NCI-H1694 (cell line): ENCODE measurements at regions not wholly inside any gene's neighbourhood (a gene's known extent, or its start where the extent isn't known, plus 50 kb on each side); places are given as distances from the start of the nearest gene placed in this dataset.

Experiments
- DNase-seq: peaks from one replicate; lab custom pipeline; 2025; lab: John Stamatoyannopoulos, UW

DNA sequence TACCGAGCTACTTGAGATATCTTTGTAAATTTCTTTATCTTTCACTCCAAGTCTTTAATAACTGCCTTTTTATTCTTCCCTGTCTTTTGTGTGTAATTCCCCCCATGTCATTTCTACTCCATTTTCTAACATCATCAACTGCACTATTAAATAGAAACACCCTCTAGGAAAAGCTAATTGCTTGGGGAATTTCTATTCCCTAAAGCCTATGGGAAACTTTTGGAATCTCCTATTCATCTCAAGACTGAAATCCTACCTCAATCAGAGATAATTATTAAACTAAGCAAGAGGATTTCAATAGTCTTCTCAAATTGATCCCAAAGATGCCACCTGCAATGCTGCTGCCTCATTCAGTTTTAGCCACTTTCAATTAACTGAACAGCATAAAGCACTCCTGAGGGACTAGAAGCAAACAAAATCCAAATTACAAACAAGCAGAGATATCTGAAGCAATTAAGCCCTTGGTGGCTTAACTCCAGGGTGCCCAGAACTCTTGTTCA, 598.7 kb downstream of the IGSF11 start:
- no peak for DNase-seq

GRCh38 chr3:118436697-118437262, 597.9 kb downstream of the IGSF11 start:
- no peak for DNase-seq

GRCh38 chr3:118445036-118445435, 589.6 kb downstream of the IGSF11 start:
- DNase-seq = no peak

GRCh38 chr3:118447339-118447738, 587.3 kb downstream of the IGSF11 start:
- DNase-seq = no peak

GRCh38 chr3:118466795-118467330, 567.8 kb downstream of the IGSF11 start:
- no peak for DNase-seq

DNA sequence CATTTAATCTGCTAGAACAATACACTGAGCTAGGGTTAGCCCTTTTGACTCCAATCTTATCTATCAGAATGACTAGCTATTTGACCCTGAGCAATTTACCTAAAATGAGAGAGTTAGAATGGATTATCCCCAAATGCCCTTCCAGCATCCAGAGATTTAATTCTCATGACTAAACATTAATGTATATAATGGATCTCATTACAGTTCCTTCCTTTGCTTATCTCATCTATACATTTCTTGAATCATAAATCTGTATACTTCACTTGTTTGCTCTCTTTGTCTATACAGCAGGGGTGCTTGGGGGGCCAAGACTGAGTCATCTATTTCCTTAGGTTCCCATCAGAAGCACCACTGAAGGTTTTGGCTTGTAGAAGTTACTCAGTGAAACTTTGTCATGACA, 565.8 kb downstream of the IGSF11 start:
- no peak for DNase-seq

DNA sequence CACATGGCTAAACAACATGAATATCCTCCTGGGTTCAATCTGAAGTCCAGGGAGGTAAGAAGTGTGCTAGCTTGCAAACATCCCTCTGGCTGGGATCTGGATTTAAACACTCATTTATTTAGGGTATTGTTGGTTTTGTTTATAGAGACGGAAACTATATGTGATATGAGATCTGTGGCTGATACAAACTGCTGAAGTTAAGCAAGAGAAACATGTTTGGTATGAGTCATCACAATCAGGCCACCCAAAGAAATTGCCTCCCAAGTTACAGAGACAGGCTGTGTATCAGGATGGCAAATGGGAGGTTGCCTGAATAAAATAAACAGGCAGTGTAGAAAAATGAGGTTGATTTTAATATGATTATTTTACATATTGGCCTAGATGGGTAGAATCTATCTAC, 562.1 kb downstream of the IGSF11 start:
- no peak for DNase-seq

- no peak for DNase-seq
Measured at GRCh38 chr3:118473343-118473742, 561.3 kb downstream of the IGSF11 start.

GRCh38 chr3:118476885-118477618, 557.6 kb downstream of the IGSF11 start:
- DNase-seq = no peak

DNA sequence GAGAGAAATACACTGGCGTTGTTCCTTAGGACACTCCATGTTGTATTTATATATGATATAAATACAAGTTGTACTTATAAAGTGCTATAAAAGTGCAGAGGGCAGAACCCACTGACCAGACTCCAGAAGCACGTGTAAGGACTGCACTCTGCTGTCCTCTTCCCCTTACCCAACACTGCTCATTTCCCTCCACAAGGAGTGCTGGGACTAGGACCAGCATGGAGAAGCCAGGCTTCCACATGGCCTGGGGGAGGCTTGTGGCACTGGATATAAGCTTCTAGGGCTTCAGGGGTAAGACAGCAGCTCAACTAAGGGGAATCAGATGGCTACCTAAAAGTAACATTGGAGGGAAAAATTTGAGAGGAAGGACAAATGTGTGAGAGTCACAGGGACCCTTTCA, 556.9 kb downstream of the IGSF11 start:
- DNase-seq = no peak

DNA sequence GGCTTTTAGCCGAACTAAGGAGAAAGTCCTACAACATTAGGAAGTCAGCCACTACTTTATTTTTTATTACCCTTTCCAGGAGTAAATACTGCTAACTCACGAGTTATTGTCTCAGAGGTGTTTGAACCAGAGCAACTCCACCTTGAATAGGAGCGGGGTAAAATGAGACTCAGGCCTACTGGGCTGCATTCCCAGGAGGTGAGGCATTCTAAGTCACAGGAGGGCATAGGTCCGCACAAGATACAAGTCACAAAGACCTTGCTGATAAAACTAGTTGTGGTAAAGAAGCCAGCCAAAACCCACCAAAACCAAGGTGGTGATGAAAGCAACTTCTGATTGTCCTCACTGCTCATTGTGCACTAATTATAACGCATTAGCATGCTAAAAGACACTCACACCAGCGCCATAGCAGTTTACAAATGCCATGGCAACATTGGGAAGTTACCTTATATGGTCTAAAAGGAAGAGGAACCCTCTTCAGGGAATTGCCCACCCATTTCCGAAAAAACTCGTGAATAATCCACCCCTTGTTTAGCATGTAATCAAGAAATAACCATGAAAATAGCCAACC, 555.9 kb downstream of the IGSF11 start:
- no peak for DNase-seq

- DNase-seq = no peak
Measured at GRCh38 chr3:118479376-118479775, 555.3 kb downstream of the IGSF11 start.

DNA sequence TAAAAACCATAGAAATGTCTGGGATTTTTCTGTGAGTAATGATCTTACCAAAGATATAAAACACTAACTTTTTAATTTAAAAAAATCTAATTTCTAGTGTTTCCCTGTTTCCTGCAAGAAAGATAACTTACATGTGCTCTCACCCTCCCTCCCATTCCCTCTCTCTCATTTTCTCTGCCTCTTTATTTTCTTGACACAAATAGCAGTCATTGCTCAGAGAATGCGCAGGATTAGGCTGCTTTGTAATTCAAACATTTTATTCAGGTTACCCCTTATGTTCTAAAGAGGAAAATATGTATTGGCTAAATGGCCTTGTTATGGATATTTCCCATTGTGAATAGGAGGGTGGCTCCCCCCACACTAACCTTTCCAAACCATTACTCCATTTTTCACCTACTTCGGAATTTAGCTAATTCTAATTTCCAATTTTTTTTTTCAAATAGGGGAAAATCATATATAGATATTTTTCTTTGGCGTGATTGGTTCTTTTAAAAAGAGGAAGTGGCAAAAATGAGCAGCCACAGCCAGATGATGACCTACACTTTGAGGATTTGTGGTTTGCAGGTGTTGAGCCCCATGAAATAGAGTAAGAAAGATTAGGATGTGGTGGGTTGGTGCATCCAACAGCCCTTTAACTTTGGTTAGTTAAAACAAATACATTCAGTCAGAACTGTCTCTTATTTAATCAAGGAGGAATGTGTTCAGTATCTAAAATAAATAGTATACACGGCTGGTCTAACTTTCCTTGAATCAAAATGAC, 554.4 kb downstream of the IGSF11 start:
- DNase-seq = no peak

DNA sequence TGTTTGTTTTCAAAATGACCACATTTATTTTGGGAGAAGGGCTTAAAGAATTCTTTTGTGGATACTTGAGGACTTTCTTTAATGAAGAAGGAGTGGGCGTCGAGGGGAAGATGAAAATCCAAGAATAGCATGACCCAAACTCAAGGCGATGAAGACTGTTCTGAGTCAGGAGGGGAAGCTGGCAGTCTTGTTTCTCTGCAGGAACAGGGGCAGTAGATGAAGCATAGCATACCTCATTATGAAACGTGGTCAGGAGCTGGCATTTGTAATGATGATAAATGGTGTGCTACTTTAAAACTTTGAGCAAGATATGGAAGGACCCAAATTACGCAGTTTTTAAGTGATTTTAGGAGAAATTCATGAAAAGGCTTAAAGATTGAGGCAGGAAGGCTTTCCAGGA, 549.0 kb downstream of the IGSF11 start:
- no peak for DNase-seq

DNA sequence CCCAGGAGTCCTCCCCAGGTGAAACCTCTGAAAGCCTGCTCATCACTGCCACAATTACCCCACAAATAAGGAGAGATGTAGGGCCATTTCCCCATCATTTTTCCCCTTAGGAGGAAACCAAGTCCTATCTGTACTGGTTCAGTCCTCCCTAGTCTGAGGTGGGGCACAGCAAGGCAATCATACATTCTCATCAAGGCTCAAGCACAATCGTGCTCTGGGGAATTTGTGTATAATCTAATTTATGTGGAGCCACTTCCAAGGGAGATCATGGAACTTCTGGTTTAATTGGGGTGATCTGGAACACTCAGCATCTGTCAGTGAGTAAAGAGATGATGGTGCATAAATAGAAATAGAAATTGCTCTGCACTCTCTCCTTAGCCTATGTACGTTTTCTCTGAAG, 546.9 kb downstream of the IGSF11 start:
- DNase-seq = no peak

DNA sequence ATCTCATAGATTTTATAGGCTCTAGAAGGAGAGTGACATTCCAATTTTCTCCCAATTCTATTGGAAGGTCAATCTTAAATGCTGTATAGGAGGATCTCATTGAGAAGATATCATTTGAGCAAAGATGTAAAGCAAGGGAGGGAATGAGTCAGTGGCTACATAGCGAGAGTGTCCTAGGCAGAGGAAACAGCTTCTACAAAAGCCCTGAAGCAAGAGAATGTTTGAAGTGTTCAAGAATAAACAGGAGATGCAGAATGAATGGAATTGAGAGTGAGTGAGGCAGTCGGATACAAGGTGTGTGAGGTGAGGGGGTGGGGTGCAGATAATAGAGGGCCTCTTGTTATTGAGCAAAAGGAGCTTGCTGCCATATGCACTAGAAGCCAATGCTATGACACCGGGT, 545.9 kb downstream of the IGSF11 start:
- DNase-seq = no peak

DNA sequence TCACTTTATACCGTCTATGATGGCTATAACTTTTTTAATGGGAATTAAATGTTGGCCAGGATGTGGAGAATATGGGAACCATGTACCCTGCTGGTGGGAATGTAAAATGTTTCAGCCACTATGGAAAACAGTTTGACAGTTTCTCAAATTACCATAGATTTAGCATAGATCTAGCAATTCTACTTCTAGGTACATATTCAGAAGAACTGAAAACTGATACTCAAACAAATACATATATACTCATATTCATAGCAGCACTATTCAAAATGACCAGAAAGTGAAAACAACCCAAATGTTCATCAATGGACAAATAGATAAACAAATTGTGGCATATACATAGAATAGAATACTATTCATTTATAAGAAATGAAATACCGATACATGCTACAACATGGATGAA, 539.4 kb downstream of the IGSF11 start:
- DNase-seq = no peak

GRCh38 chr3:118497274-118497673, 537.4 kb downstream of the IGSF11 start:
- no peak for DNase-seq

DNA sequence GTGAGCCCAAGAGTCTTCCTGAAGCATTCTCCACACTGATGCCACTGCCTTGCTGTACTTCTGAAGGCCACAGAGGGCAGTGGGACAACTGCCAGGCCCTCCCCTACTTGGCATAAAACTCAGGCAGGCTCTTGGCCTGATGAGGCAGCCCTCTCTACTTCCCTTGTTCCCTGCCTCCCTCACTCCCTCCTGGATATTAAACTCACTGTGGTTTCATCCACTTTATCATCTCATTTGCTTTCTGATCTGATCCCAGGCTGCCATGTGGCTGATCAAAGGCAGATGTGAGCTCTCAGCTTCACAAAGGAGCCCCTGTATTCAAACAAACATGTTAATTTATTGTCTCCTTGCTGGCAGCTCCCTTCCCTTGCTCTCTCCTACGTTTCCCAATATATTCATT, 533.5 kb downstream of the IGSF11 start:
- no peak for DNase-seq

DNA sequence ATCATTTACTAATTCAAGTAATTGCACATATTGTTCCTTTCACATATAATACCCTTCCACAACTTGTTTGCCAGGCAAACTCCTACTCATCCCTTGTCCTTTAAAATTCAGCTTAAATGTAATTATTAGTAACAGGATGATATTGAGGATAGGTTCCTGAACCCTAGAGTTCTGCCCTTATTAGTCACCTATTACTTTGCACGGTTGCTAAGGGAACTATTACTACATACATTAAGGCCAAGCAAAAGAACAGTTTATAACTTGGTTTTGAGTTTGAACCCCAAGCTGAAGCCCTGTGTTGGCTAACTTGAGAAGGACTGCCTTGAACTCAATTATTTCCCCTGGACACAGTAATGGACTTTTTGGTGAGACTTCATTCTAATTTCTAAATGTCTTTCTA, 529.7 kb downstream of the IGSF11 start:
- DNase-seq = no peak

- no peak for DNase-seq
Measured at GRCh38 chr3:118505784-118506183, 528.9 kb downstream of the IGSF11 start.

DNA sequence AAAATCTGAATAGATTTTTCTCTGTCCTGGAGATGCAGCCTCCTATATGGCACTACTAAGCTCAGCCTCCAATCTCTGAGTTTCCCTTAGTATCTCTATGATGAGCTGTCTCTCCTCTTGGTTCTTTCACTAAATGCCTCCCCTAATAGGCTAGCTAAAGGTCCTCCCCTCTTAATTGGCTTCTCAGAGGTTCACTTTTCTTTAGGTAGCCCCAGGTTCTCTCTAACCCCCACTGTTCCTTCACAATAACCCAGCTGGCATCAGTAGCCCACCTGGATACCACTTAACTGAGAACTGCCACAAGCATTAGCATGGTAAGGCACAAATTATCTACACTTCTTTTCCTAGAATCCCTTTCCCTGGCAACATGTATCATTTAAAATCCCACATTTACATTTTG, 523.2 kb downstream of the IGSF11 start:
- DNase-seq = no peak

DNA sequence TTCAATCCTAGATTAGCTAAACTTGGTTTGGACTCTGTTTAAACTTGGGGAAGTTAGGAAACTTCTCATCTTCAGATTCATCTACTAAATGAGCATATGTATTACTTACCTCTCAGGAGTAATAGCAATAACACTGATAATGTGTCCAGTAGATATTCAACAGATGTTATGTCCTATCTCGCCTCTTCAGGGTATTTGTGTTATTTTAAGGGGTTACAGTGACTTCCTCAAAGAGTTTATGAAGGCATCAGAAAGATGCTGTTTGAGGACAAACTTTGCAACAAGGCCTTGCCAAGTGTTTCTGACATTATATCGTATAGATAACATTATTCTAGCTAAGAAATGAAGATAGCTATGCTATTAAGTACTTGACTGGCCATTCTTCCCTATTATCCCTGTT, 522.3 kb downstream of the IGSF11 start:
- DNase-seq = no peak
